ENCODE measurements at regions not wholly inside any gene's neighbourhood (a gene's known extent, or its start where the extent isn't known, plus 50 kb on each side); places are given as distances from the start of the nearest gene placed in this dataset.
A peak's percentile ranks its signal among the peaks of the same experiment; 100 is the strongest.
"Not testable (repeated sequence)": the region's sequence is repeated elsewhere in the genome, so short reads cannot be mapped to it uniquely, and the experiment has no call there.

DNA sequence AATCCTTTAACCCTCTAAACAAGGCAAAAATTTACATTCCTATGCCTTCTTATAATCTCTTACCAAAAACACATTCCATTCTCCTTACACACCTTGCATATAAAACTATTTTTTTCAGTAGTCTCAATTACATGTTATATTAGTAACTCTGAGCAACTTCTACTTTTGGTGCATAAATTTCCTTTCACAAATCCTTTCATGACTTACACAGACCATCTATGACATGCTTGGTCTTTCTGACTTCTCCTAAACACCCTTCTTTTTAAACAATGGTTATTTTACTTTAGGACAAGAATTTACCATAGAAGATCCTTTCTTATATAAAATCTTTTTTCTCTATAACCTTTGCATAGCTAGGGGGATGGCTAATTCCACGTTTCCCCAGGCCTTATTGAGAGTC, 208.0 kb upstream of the ARRDC3 start:
- H3K9me3 ChIP-seq = no peaks in the 10 kb centered on the region
- H3K4me3 ChIP-seq = no peak overlapping the region
- no peaks in the 10 kb centered on the region for H3K4me1 ChIP-seq
- intact Hi-C loops (cut with DNase I) = no loop called here
- TF ChIP-seq, protein P1, sequence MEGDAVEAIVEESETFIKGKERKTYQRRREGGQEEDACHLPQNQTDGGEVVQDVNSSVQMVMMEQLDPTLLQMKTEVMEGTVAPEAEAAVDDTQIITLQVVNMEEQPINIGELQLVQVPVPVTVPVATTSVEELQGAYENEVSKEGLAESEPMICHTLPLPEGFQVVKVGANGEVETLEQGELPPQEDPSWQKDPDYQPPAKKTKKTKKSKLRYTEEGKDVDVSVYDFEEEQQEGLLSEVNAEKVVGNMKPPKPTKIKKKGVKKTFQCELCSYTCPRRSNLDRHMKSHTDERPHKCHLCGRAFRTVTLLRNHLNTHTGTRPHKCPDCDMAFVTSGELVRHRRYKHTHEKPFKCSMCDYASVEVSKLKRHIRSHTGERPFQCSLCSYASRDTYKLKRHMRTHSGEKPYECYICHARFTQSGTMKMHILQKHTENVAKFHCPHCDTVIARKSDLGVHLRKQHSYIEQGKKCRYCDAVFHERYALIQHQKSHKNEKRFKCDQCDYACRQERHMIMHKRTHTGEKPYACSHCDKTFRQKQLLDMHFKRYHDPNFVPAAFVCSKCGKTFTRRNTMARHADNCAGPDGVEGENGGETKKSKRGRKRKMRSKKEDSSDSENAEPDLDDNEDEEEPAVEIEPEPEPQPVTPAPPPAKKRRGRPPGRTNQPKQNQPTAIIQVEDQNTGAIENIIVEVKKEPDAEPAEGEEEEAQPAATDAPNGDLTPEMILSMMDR (IDR thresholded peaks at IDR 0.05) = no peak
- ATAC-seq (no peak), DNase-seq (no peak)
- no peaks in the 10 kb centered on the region for H3K27me3 ChIP-seq (ENCODE audit: low read depth)
- H3K36me3 ChIP-seq = no peaks in the 10 kb centered on the region
- no peak overlapping the region for H3K27ac ChIP-seq

DNA sequence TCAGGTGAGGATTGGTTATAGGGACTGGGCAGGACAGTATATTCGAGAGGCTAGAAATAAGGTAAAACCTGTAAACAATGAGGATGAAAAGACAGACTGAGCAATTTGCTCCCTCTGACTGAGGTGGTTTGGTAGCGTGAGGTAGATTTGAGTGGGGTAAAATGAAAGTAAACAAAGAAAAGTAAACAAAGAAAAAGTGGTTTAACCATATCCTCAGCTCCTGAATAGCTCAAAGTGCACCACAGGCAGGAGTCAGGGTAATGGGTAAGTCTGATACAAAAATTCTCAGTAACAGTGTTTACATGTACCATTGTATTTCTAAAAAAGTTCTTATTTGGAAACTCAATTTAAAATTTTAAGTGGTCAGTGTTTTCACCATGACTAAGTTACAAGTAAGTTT, 203.1 kb upstream of the ARRDC3 start:
- H3K9me3 ChIP-seq = no peaks in the 10 kb centered on the region
- H3K27me3 ChIP-seq (ENCODE audit: low read depth) = no peaks in the 10 kb centered on the region
- no peaks in the 10 kb centered on the region for H3K36me3 ChIP-seq
- TF ChIP-seq, protein P1 (IDR thresholded peaks at IDR 0.05) = no peak
- DNase-seq = no peak
- intact Hi-C loops (cut with DNase I) = no loop called here
- H3K4me3 ChIP-seq = no peak overlapping the region
- ATAC-seq = peak in 1 of 2 donors; percentile 57
- no peaks in the 10 kb centered on the region for H3K4me1 ChIP-seq
- no peak overlapping the region for H3K27ac ChIP-seq

DNA sequence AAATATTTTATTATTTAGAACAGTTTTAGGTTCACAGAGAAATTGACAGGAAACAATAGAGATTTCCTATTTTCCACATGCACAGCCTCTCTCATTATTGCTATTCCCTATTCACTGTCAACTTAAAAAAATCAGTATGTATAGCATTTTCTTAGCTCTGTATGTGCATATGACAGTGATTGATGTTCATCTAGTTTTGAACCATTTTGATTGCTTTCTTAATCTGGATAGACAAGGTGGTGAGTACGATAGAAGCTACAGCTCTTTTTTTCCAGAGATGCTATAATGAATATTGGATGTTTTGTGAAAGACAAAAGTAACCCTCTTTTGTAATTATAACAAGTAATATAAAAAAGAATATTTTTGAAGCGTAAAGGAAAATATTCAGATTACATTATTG, 201.2 kb upstream of the ARRDC3 start:
- intact Hi-C loops (cut with DNase I) = no loop called here
- DNase-seq (no peak), ATAC-seq (no peak)
- TF ChIP-seq, protein P1 (IDR thresholded peaks at IDR 0.05) = no peak
- Histone ChIP-seq H3K4me1 (no peaks in the 10 kb centered on the region), H3K27me3 (ENCODE audit: low read depth) (no peaks in the 10 kb centered on the region), H3K9me3 (no peaks in the 10 kb centered on the region), H3K36me3 (no peaks in the 10 kb centered on the region), H3K4me3 (no peak overlapping the region), H3K27ac (no peak overlapping the region)

GRCh38 chr5:91566012-91566411, 182.9 kb upstream of the ARRDC3 start:
- H3K27ac ChIP-seq; intact Hi-C loops (cut with DNase I); DNase-seq; H3K4me3 ChIP-seq; ATAC-seq; H3K27me3 ChIP-seq (ENCODE audit: low read depth); H3K36me3 ChIP-seq; H3K4me1 ChIP-seq: not testable (repeated sequence)
- H3K9me3 ChIP-seq = peaks cover 13% of the 10 kb centered on the region

DNA sequence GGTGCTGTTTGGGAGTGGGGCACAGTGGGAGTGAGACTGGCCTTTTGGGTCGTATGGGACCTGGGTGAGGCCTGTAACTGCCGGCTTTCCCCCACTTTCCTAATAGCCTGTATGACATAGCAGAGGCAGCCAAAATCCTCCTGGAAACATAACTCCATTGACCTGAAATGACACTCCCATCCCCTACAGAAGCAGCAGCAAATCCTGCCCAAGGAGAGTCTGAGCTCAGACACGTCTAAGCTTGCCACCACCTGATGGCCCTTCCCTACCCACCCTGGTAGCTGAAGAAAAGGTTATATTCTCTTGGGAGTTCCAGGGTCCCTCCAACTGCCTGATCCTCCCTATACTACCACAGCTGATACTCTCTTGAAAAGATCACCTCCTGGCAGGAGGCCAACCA, 179.8 kb upstream of the ARRDC3 start:
- DNase-seq = no peak
- Histone ChIP-seq H3K27me3 (ENCODE audit: low read depth) (no peaks in the 10 kb centered on the region), H3K9me3 (peaks cover 13% of the 10 kb centered on the region), H3K4me3 (no peak overlapping the region), H3K27ac (no peak overlapping the region), H3K4me1 (no peaks in the 10 kb centered on the region), H3K36me3 (no peaks in the 10 kb centered on the region)
- intact Hi-C loops (cut with DNase I) = no loop called here
- TF ChIP-seq, protein P1 (IDR thresholded peaks at IDR 0.05) = no peak
- ATAC-seq = no peak

GRCh38 chr5:91541696-91542095, 158.6 kb upstream of the ARRDC3 start:
- DNase-seq (no peak), ATAC-seq (no peak)
- H3K4me1 ChIP-seq = no peaks in the 10 kb centered on the region
- intact Hi-C loops (cut with DNase I) = no loop called here
- H3K36me3 ChIP-seq = no peaks in the 10 kb centered on the region
- H3K4me3 ChIP-seq = no peak overlapping the region
- no peak overlapping the region for H3K27ac ChIP-seq
- H3K27me3 ChIP-seq (ENCODE audit: low read depth) = no peaks in the 10 kb centered on the region
- peaks cover 2% of the 10 kb centered on the region for H3K9me3 ChIP-seq
- TF ChIP-seq, protein P1 (IDR thresholded peaks at IDR 0.05) = no peak

Measured in lower lobe of right lung (tissue), 2 donors.